ENCODE measurements at regions not wholly inside any gene's neighbourhood (a gene's known extent, or its start where the extent isn't known, plus 50 kb on each side); places are given as distances from the start of the nearest gene placed in this dataset.

- H4K91ac ChIP-seq (ENCODE audit: insufficient read length, low read depth, low read length), result no peak overlapping the region
- no peaks in the 10 kb centered on the region for H3K4me1 ChIP-seq (ENCODE audit: insufficient read depth, low read length)
- no peaks in the 10 kb centered on the region for H3K36me3 Mint-ChIP-seq (ENCODE audit: insufficient read depth in 1 of 3, low read depth in 3 of 3)
- no peak overlapping the region for H3K18ac ChIP-seq (ENCODE audit: insufficient read length, low read depth, low read length)
- H2BK20ac ChIP-seq (ENCODE audit: low read depth, low read length, poor library complexity, severe bottlenecking), result no peak overlapping the region
- H4K5ac ChIP-seq (ENCODE audit: insufficient read length, low read depth, low read length), result no peak overlapping the region
- H3K9me3 ChIP-seq (ENCODE audit: control insufficient read depth, low read depth, low read length), result no peaks in the 10 kb centered on the region
- H3K4me3 Mint-ChIP-seq, result no peak overlapping the region
- H3K9ac ChIP-seq (ENCODE audit: extremely low read depth, insufficient read length, low read length), result no peak overlapping the region
- H2AFZ ChIP-seq (ENCODE audit: low read length), result no peak overlapping the region
- H3K23ac ChIP-seq (ENCODE audit: insufficient read length, low read depth, low read length), result no peak overlapping the region
- no peak for TF ChIP-seq CTCF (conservative IDR thresholded peaks at IDR 0.05)
- H3K4me1 Mint-ChIP-seq, result no peaks in the 10 kb centered on the region
- H3K27ac ChIP-seq (ENCODE audit: insufficient read length, low read depth, low read length), result no peak overlapping the region
- no peaks in the 10 kb centered on the region for H3K79me1 ChIP-seq (ENCODE audit: insufficient read depth, low read depth, low read length, poor library complexity, severe bottlenecking)
- no peak overlapping the region for H3K56ac ChIP-seq (ENCODE audit: insufficient read length, low read depth, low read length)
- no peaks in the 10 kb centered on the region for H4K20me1 ChIP-seq (ENCODE audit: control insufficient read depth, insufficient read depth, insufficient read length)
- no peak overlapping the region for H2BK120ac ChIP-seq (ENCODE audit: low read depth, low read length, poor library complexity, severe bottlenecking)
- H3T11ph ChIP-seq (ENCODE audit: low read length), result no peak overlapping the region
- no peaks in the 10 kb centered on the region for H3K23me2 ChIP-seq (ENCODE audit: insufficient read length, low read depth, low read length, poor library complexity, severe bottlenecking)
- no peak overlapping the region for H3K4ac ChIP-seq (ENCODE audit: low read depth, low read length)
- H2AK5ac ChIP-seq (ENCODE audit: insufficient read length, low read length), result no peak overlapping the region
- no peak overlapping the region for H3K27ac Mint-ChIP-seq
- H3K27me3 Mint-ChIP-seq (ENCODE audit: low read depth), result no peaks in the 10 kb centered on the region
- DNase-seq, result no peak
- no peaks in the 10 kb centered on the region for H3K9me3 Mint-ChIP-seq
- H3K27me3 ChIP-seq (ENCODE audit: insufficient read depth, low read length), result no peaks in the 10 kb centered on the region
- H2BK5ac ChIP-seq (ENCODE audit: insufficient read length, low read length), result no peak overlapping the region
- H2BK12ac ChIP-seq (ENCODE audit: insufficient read length, low read depth, low read length), result no peak overlapping the region
- no CpG with 5 or more reads among the region's 5 CpGs for WGBS (ENCODE audit: extremely low coverage, insufficient read length, low lambda C conversion rate)
- no peaks in the 10 kb centered on the region for H3K79me2 ChIP-seq (ENCODE audit: insufficient read depth, low read length)
- no peak overlapping the region for H3K4me2 ChIP-seq (ENCODE audit: insufficient read depth, insufficient read length, low read length)
- no peak overlapping the region for H4K8ac ChIP-seq (replicated peaks; ENCODE audit: insufficient read length, low read depth, low read length)
- H2BK15ac ChIP-seq (ENCODE audit: low read depth, low read length), result no peak overlapping the region
- no peak overlapping the region for H3K14ac ChIP-seq (ENCODE audit: insufficient read depth, low read length)
Measured at GRCh38 chr4:20538905-20539304, 161.4 kb upstream of the PACRGL start.
